Medulla oblongata (tissue), 1 donor: ENCODE measurements at regions not wholly inside any gene's neighbourhood (a gene's known extent, or its start where the extent isn't known, plus 50 kb on each side); places are given as distances from the start of the nearest gene placed in this dataset.

Experiments
- DNase-seq: peaks from one replicate; pipeline ENCODE4 v3.0.0-alpha.2; 2015; ENCODE audit errors: extremely low spot score

- DNase-seq = peak; percentile 61
Observed at GRCh38 chr17:77596491-77597417, 361.7 kb upstream of the TNRC6C start.

- DNase-seq = no peak
Observed at GRCh38 chr17:77597418-77598240, 360.9 kb upstream of the TNRC6C start.

- no peak for DNase-seq
Observed at GRCh38 chr17:77598241-77598620, 360.3 kb upstream of the TNRC6C start.

- no peak for DNase-seq
Observed at GRCh38 chr17:77599699-77600098, 358.8 kb upstream of the TNRC6C start.

- DNase-seq = no peak
Observed at GRCh38 chr17:77600346-77600745, 358.2 kb upstream of the TNRC6C start.

GRCh38 chr17:77601054-77601979 is 357.2 kb upstream of the TNRC6C start:
- no peak for DNase-seq

GRCh38 chr17:77602062-77602746 is 356.3 kb upstream of the TNRC6C start:
- no peak for DNase-seq

- no peak for DNase-seq
Observed at GRCh38 chr17:77602883-77603640, 355.4 kb upstream of the TNRC6C start.

GRCh38 chr17:77604301-77604972 is 354.1 kb upstream of the TNRC6C start:
- DNase-seq = no peak

GRCh38 chr17:77604973-77605313 is 353.6 kb upstream of the TNRC6C start:
- DNase-seq = no peak

GRCh38 chr17:77606146-77606864 is 352.2 kb upstream of the TNRC6C start:
- no peak for DNase-seq

GRCh38 chr17:77606865-77607210 is 351.7 kb upstream of the TNRC6C start:
- DNase-seq = no peak

GRCh38 chr17:77607606-77608005 is 350.9 kb upstream of the TNRC6C start:
- DNase-seq = no peak

- no peak for DNase-seq
Observed at GRCh38 chr17:77608431-77608830, 350.1 kb upstream of the TNRC6C start.

- peak; percentile 36 for DNase-seq
Observed at GRCh38 chr17:77609553-77610517, 348.7 kb upstream of the TNRC6C start.

- DNase-seq = no peak
Observed at GRCh38 chr17:77610518-77610893, 348.0 kb upstream of the TNRC6C start.

- peak; percentile 28 for DNase-seq
Observed at GRCh38 chr17:77610972-77611521, 347.5 kb upstream of the TNRC6C start.
